ENCODE measurements at regions not wholly inside any gene's neighbourhood (a gene's known extent, or its start where the extent isn't known, plus 50 kb on each side); places are given as distances from the start of the nearest gene placed in this dataset.

DNA sequence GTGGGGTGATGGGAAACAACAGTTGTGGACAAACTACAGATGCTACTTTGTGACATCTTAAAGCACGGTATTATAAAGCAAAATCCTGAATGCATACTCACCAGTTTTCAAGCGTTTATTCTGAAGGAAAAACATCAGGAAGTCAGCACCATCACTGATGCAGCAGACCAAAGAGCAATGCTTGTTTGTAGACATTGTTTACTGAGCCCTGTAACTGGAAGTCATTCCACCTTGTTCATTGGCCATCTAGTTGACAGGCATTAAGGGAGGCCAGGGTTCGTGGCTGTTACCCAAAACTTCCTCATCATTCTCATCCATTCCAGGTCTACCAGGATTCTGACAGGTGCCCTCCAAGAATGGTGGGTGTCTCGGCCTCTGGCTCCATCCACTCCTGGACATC lies 55.3 kb upstream of the FAM204A start:
- DNase-seq (ENCODE audit: low spot score in 2 of 2), result no peak
- TF ChIP-seq, protein P1, sequence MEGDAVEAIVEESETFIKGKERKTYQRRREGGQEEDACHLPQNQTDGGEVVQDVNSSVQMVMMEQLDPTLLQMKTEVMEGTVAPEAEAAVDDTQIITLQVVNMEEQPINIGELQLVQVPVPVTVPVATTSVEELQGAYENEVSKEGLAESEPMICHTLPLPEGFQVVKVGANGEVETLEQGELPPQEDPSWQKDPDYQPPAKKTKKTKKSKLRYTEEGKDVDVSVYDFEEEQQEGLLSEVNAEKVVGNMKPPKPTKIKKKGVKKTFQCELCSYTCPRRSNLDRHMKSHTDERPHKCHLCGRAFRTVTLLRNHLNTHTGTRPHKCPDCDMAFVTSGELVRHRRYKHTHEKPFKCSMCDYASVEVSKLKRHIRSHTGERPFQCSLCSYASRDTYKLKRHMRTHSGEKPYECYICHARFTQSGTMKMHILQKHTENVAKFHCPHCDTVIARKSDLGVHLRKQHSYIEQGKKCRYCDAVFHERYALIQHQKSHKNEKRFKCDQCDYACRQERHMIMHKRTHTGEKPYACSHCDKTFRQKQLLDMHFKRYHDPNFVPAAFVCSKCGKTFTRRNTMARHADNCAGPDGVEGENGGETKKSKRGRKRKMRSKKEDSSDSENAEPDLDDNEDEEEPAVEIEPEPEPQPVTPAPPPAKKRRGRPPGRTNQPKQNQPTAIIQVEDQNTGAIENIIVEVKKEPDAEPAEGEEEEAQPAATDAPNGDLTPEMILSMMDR (IDR thresholded peaks at IDR 0.05), result no peak
- TF ChIP-seq POLR2A (IDR thresholded peaks at IDR 0.05), result no peak
- no peak for TF ChIP-seq POLR2AphosphoS5 (IDR thresholded peaks at IDR 0.05)
- Histone ChIP-seq H3K9me3 (peaks cover 0 to 9% of the 10 kb centered on the region in 2 donors), H3K36me3 (no peaks in the 10 kb centered on the region), H3K27ac (no peak overlapping the region), H3K4me1 (no peaks in the 10 kb centered on the region), H3K27me3 (no peaks in the 10 kb centered on the region), H3K4me3 (no peak overlapping the region)
- intact Hi-C loops (cut with DNase I; ENCODE audit: low total_unique reads), result no loop called here

DNA sequence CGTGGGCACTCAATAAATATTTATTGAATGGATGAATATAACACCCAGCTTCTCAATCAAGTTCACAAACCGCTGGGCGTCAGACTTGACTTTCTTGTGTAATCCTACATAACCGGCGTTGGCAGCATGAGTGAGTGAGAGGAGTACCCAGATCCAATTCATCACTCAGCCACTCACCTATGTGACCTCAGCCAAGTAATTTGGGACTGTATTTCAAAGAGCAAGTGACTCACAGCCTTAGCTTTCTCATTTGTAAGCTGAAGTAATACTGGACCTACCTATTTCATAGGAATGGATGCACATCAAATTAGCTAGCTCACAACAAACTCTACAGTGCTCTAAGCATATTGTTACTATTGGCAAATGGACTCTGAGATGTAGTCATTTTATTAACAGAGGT lies 53.8 kb upstream of the FAM204A start:
- H3K27ac ChIP-seq, result no peak overlapping the region
- DNase-seq (ENCODE audit: low spot score in 2 of 2), result no peak
- H3K4me3 ChIP-seq, result no peak overlapping the region
- H3K27me3 ChIP-seq, result no peaks in the 10 kb centered on the region
- H3K4me1 ChIP-seq, result no peaks in the 10 kb centered on the region
- TF ChIP-seq POLR2AphosphoS5 (IDR thresholded peaks at IDR 0.05) (no peak), POLR2A (IDR thresholded peaks at IDR 0.05) (no peak)
- H3K36me3 ChIP-seq, result no peaks in the 10 kb centered on the region
- H3K9me3 ChIP-seq, result no peaks in the 10 kb centered on the region
- intact Hi-C loops (cut with DNase I; ENCODE audit: low total_unique reads), result no loop called here

DNA sequence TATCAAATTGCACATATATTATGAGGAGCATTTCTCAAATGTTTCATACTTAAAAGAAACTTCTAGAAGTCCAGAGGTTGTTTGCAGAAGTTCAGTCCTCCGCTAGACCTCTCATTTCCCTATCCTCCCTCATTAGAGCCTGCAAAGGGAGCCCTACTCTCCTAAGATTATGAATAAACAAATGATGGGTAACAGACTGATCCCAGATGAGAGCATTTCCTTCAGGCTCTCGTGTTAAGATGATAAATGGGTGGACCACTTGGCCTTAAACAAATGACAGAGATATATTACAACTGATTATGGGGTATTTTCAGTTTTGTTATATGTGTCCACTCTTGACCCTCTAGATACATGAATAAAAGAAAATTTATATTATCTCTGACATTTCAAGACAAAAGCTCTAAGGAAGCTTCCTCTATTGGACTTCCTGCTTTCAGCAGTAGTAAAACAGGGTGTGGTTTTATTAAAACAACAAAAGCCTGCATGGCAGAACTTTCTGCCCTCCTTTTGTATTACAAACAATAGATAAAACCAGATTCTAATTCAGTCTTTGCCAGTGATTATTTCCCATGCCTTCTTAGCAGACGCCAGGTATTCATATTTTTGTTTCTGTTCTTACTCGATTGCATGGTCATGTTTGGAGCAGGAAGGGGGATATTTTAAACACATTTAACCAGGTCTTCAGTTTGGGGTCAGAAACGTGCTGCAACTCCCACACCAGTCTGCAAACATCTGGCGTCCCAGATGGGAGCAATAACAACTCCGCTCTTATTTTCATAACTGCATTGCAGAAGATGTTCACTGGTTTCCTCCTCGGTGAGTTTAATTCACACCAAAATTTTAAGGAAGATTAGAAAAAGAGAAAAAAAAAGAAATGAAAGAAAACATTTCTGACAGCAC lies 52.4 kb upstream of the FAM204A start:
- H3K4me3 ChIP-seq, result no peak overlapping the region
- TF ChIP-seq POLR2A (IDR thresholded peaks at IDR 0.05) (no peak), POLR2AphosphoS5 (IDR thresholded peaks at IDR 0.05) (no peak)
- TF ChIP-seq, protein P1 (IDR thresholded peaks at IDR 0.05), result no peak
- H3K4me1 ChIP-seq, result no peaks in the 10 kb centered on the region
- intact Hi-C loops (cut with DNase I; ENCODE audit: low total_unique reads), result no loop called here
- H3K27ac ChIP-seq, result no peak overlapping the region
- no peaks in the 10 kb centered on the region for H3K27me3 ChIP-seq
- DNase-seq (ENCODE audit: low spot score in 2 of 2), result no peak
- peaks cover 0 to 5% of the 10 kb centered on the region in 2 donors for H3K9me3 ChIP-seq
- no peaks in the 10 kb centered on the region for H3K36me3 ChIP-seq

DNA sequence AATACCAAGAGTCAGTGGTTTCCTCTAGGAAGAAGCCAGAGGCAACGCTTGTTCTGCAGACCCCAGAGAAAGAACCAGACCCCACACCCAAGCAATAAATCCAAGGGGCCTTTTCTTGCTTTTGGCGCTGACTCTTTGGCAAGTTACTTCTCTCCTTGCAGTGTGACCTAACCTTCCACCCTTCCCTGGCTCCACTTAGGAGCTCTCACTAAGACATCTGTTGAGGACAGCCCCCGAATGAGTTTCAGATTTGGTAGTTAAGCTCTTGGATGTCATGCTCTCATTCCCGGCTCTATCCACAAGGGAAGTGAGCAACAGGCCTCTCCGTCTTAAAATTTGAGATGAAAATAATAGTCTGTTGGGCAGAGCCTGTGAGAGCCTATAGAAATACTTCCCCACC lies 50.6 kb upstream of the FAM204A start:
- DNase-seq (ENCODE audit: low spot score in 2 of 2), result no peak
- H3K4me1 ChIP-seq, result no peaks in the 10 kb centered on the region
- no peaks in the 10 kb centered on the region for H3K36me3 ChIP-seq
- no peaks in the 10 kb centered on the region for H3K27me3 ChIP-seq
- intact Hi-C loops (cut with DNase I; ENCODE audit: low total_unique reads), result no loop called here
- H3K9me3 ChIP-seq, result peaks cover 0 to 6% of the 10 kb centered on the region in 2 donors
- TF ChIP-seq, protein P1 (IDR thresholded peaks at IDR 0.05), result no peak
- TF ChIP-seq POLR2AphosphoS5 (IDR thresholded peaks at IDR 0.05) (no peak), POLR2A (IDR thresholded peaks at IDR 0.05) (no peak)
- no peak overlapping the region for H3K4me3 ChIP-seq
- H3K27ac ChIP-seq, result no peak overlapping the region
